ENCODE measurements at regions not wholly inside any gene's neighbourhood (a gene's known extent, or its start where the extent isn't known, plus 50 kb on each side); places are given as distances from the start of the nearest gene placed in this dataset.
"Not testable (repeated sequence)": the region's sequence is repeated elsewhere in the genome, so short reads cannot be mapped to it uniquely, and the experiment has no call there.

DNA sequence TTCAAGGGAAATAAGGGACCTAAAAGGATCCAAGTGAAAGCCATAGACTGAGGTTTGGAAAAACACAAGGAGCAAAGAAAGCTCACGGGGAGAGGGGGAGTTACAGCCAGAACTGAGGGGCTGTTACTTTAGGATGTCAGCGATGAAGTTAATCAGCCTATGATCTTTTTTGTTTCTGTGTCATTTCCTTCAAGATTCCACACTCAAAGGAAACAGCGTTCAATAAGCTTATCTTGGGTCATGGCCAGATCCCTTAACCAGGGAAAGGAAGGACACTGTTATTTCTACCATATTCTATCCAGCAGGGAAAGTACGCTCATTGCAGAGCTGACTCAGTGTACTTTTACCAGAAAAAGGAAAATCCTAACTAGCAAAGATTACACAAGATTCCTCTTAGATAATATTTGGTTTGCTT, 132.8 kb downstream of the PFDN4 start:
- no peaks in the 10 kb centered on the region for H3K4me1 Mint-ChIP-seq
- no peaks in the 10 kb centered on the region for H3K27me3 Mint-ChIP-seq
- no peak overlapping the region for H3K4me3 Mint-ChIP-seq
- no peak overlapping the region for H3K27ac Mint-ChIP-seq
- ATAC-seq (ENCODE audit: low read depth) (no peak), DNase-seq (no peak)
- H3K9me3 Mint-ChIP-seq, result peaks cover 2% of the 10 kb centered on the region
- POLR2A ChIA-PET, result no interaction called here
- H3K36me3 Mint-ChIP-seq, result no peaks in the 10 kb centered on the region

DNA sequence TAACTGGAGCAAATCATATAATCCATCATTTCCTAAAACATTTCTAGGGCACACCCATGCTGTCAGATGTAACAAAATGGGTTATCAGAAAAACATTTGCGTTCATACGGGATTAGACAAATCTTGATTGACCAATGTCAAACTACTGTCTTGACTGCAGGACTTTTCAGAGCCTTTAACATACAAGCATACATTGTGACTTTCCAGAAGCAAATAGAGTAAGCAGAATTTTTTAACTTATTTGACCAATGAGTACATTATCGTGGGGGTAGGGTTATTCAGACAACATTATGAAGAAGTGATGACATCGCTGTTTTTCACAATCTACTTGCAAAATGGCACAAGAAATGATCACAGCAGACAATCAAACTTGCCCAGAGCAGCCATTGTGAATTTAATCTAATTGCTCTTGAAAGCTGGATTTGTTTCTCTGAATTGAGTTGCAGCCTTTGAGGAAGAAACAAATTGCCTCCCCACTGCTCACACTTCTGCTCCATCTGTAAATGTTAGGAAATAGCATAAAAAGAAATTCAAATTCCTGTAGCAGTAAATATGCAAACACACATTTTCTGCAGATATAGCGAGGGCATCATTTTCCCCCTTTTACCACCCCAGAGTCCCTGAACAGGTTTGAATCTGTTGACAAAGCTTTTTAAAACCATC, 133.0 kb upstream of the DOK5 start:
- Mint-ChIP-seq H3K27me3 (no peaks in the 10 kb centered on the region), H3K4me1 (no peaks in the 10 kb centered on the region), H3K27ac (no peak overlapping the region), H3K4me3 (no peak overlapping the region), H3K36me3 (peaks cover 2% of the 10 kb centered on the region), H3K9me3 (peaks cover 2% of the 10 kb centered on the region)
- ATAC-seq (ENCODE audit: low read depth) (no peak), DNase-seq (no peak)
- POLR2A ChIA-PET, result no interaction called here

- peaks cover 2% of the 10 kb centered on the region for H3K36me3 Mint-ChIP-seq
- no peak for DNase-seq
- no peaks in the 10 kb centered on the region for H3K4me1 Mint-ChIP-seq
- peaks cover 2% of the 10 kb centered on the region for H3K9me3 Mint-ChIP-seq
- no peak overlapping the region for H3K4me3 Mint-ChIP-seq
- POLR2A ChIA-PET, result no interaction called here
- H3K27me3 Mint-ChIP-seq, result no peaks in the 10 kb centered on the region
- no peak overlapping the region for H3K27ac Mint-ChIP-seq
- ATAC-seq (ENCODE audit: low read depth), result no peak
Observed at GRCh38 chr20:54343099-54343498, 132.3 kb upstream of the DOK5 start.

- no peaks in the 10 kb centered on the region for H3K27me3 Mint-ChIP-seq
- ATAC-seq (ENCODE audit: low read depth) (no peak), DNase-seq (no peak)
- H3K36me3 Mint-ChIP-seq, result peaks cover 2% of the 10 kb centered on the region
- no peaks in the 10 kb centered on the region for H3K4me1 Mint-ChIP-seq
- POLR2A ChIA-PET, result no interaction called here
- H3K4me3 Mint-ChIP-seq, result no peak overlapping the region
- H3K9me3 Mint-ChIP-seq, result peaks cover 2% of the 10 kb centered on the region
- no peak overlapping the region for H3K27ac Mint-ChIP-seq
Observed at GRCh38 chr20:54343634-54344033, 131.8 kb upstream of the DOK5 start.

GRCh38 chr20:54344832-54345231, 130.6 kb upstream of the DOK5 start:
- ATAC-seq (ENCODE audit: low read depth) (no peak), DNase-seq (no peak)
- POLR2A ChIA-PET, result no interaction called here
- Mint-ChIP-seq H3K9me3 (peaks cover 2% of the 10 kb centered on the region), H3K27me3 (no peaks in the 10 kb centered on the region), H3K4me1 (no peaks in the 10 kb centered on the region), H3K36me3 (peaks cover 2% of the 10 kb centered on the region), H3K4me3 (no peak overlapping the region), H3K27ac (no peak overlapping the region)

- Mint-ChIP-seq H3K27me3 (no peaks in the 10 kb centered on the region), H3K36me3 (peaks cover 2% of the 10 kb centered on the region), H3K4me1 (no peaks in the 10 kb centered on the region), H3K9me3 (peaks cover 2% of the 10 kb centered on the region), H3K4me3 (no peak overlapping the region), H3K27ac (no peak overlapping the region)
- POLR2A ChIA-PET, result no interaction called here
- no peak for DNase-seq
- ATAC-seq (ENCODE audit: low read depth), result no peak
Observed at GRCh38 chr20:54345301-54345724, 130.1 kb upstream of the DOK5 start.

DNA sequence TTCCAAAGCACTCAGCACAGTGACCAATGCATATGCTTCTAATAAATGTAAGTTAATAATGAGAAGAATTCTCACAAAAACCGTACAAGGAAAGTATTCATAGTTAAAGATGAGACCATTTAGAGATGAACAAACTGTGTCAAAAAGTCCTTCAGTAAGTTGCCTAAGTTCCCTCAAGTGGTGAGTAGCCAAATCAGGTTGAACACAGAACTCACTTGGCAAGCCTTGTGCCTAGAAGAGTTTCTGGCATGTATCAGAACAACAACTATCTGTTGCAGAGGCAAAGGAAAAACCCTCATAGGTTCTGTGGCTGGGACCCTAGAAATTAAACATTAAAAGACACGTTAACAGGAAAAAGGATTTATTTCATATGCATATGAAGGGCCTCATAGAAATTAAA, 129.6 kb upstream of the DOK5 start:
- no peaks in the 10 kb centered on the region for H3K27me3 Mint-ChIP-seq
- DNase-seq (no peak), ATAC-seq (ENCODE audit: low read depth) (no peak)
- H3K4me3 Mint-ChIP-seq, result no peak overlapping the region
- POLR2A ChIA-PET, result no interaction called here
- no peak overlapping the region for H3K27ac Mint-ChIP-seq
- peaks cover 2% of the 10 kb centered on the region for H3K36me3 Mint-ChIP-seq
- peaks cover 2% of the 10 kb centered on the region for H3K9me3 Mint-ChIP-seq
- H3K4me1 Mint-ChIP-seq, result no peaks in the 10 kb centered on the region

DNA sequence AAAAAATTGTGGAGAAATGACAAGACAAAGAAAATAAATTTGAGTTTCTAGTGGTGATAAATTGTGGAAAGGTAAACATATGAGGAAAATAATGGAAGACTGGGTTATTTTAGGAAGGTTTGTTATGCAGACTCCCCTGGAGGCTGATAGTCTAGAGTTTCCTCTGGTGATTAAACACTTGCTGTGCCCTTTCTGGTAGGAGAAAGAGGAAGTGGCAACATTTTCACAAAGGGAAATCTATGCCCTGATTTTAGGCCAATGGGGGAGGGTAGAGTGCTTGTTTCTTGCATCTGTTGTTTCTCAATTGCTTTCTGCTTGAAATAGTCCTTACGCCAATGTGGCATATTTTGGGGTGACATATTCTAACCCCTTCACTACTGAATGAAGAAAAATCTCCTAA, 129.1 kb upstream of the DOK5 start:
- peaks cover 2% of the 10 kb centered on the region for H3K36me3 Mint-ChIP-seq
- no peak for ATAC-seq (ENCODE audit: low read depth)
- POLR2A ChIA-PET, result no interaction called here

DNA sequence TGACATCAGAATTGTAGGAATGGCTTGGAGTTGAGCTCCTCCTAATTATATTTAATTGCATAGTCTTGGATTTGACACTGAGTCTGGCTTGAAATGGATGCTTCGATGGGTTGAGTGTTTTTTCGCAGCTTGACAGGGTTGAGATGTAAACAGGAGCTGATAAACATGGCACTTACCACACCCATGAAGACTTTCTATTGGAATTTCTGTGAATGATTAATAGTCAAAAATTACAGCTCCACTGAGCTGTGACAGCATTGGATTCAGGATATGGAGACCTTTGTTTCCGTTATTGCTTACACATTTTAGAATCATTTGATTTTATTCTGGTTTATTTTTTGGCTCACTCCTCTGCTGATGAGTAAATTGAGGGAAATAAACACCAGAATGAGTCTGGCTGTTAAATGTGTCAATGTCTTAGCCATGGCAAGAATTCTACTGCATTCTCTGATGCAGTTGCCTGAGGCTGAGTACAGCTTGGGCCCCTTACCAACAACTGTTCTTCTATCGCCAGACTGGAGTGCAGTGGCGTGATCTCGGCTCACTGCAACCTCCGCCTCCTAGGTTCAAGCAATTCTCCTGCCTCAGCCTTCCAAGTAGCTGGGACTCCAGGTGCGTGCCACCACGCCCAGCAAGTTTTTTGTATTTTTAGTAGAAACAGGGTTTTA, 128.1 kb upstream of the DOK5 start:
- ATAC-seq (ENCODE audit: low read depth) (no peak), DNase-seq (no peak)
- peaks cover 2% of the 10 kb centered on the region for H3K36me3 Mint-ChIP-seq
- H3K9me3 Mint-ChIP-seq, result peaks cover 2% of the 10 kb centered on the region
- no peak overlapping the region for H3K4me3 Mint-ChIP-seq
- H3K27ac Mint-ChIP-seq, result no peak overlapping the region
- POLR2A ChIA-PET, result no interaction called here
- no peaks in the 10 kb centered on the region for H3K4me1 Mint-ChIP-seq
- no peaks in the 10 kb centered on the region for H3K27me3 Mint-ChIP-seq

More for the DNA sequence above, 129.1 kb upstream of the DOK5 start:
- H3K9me3 Mint-ChIP-seq, result peaks cover 2% of the 10 kb centered on the region
- no peaks in the 10 kb centered on the region for H3K4me1 Mint-ChIP-seq
- DNase-seq, result no peak
- no peak overlapping the region for H3K4me3 Mint-ChIP-seq
- H3K27ac Mint-ChIP-seq, result no peak overlapping the region
- H3K27me3 Mint-ChIP-seq, result no peaks in the 10 kb centered on the region

DNA sequence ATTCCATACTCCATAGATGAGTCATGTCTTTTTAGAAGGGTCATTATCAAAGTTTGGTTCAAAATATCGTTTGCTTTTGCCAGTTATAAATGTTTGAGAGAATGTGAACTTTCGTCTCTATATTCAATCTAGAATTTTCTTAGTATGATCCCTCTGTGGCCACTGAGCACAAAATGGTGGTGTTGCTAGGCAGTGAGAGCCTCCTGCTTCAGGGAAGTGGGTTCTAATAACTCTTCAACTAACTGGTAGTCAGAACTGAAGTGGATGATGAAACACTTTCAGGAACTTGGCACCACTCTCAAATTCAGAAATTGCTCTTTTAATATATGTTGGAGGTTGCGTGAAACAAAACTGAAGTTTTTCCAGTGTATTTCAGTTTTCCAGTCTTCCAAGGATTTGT, 125.0 kb upstream of the DOK5 start:
- POLR2A ChIA-PET, result no interaction called here
- ATAC-seq (ENCODE audit: low read depth) (no peak), DNase-seq (no peak)
- Mint-ChIP-seq H3K27ac (no peak overlapping the region), H3K9me3 (no peaks in the 10 kb centered on the region), H3K36me3 (peaks cover 2% of the 10 kb centered on the region), H3K27me3 (no peaks in the 10 kb centered on the region), H3K4me3 (no peak overlapping the region), H3K4me1 (no peaks in the 10 kb centered on the region)

- POLR2A ChIA-PET, result no interaction called here
- DNase-seq, result no peak
Observed at GRCh38 chr20:54351371-54352136, 123.8 kb upstream of the DOK5 start.

DNA sequence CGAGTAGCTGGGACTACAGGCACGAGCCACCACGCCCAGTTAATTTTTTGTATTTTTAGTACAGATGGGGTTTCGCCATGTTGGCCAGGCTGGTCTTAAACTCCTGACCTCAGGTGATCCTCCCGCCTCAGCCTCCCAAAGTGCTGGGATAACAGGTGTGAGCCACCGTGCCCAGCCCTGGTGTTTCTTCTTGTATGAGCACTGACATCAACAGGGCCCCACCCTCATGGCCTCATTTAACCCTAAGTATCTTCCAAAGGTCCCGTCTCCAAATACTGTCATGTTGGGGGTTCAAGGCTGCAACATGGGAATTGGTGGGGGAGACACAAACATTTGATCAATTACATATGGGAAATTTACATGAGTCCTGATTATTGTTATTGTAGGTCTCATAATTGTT, 122.9 kb upstream of the DOK5 start:
- H3K4me3 Mint-ChIP-seq; DNase-seq; H3K27me3 Mint-ChIP-seq; ATAC-seq (ENCODE audit: low read depth); H3K9me3 Mint-ChIP-seq; POLR2A ChIA-PET; H3K36me3 Mint-ChIP-seq; H3K4me1 Mint-ChIP-seq; H3K27ac Mint-ChIP-seq: not testable (repeated sequence)

More at GRCh38 chr20:54351371-54352136, 123.8 kb upstream of the DOK5 start:
- Mint-ChIP-seq H3K36me3 (no peaks in the 10 kb centered on the region), H3K4me3 (no peak overlapping the region), H3K27me3 (no peaks in the 10 kb centered on the region), H3K9me3 (no peaks in the 10 kb centered on the region), H3K27ac (no peak overlapping the region), H3K4me1 (no peaks in the 10 kb centered on the region)
- no peak for ATAC-seq (ENCODE audit: low read depth)

- no peaks in the 10 kb centered on the region for H3K9me3 Mint-ChIP-seq
- no peaks in the 10 kb centered on the region for H3K4me1 Mint-ChIP-seq
- no peak overlapping the region for H3K4me3 Mint-ChIP-seq
- no peak overlapping the region for H3K27ac Mint-ChIP-seq
- no peak for DNase-seq
- H3K36me3 Mint-ChIP-seq, result no peaks in the 10 kb centered on the region
- POLR2A ChIA-PET, result no interaction called here
- H3K27me3 Mint-ChIP-seq, result no peaks in the 10 kb centered on the region
- ATAC-seq (ENCODE audit: low read depth), result no peak
Observed at GRCh38 chr20:54353292-54353691, 122.1 kb upstream of the DOK5 start.

Measured in activated naive CD8-positive, alpha-beta T cell treated with anti-CD3 and anti-CD28 coated beads, Interleukin-2, amount 10 ng/mL, durations not matched to agents 7 days and 5 days (primary cell).